ENCODE measurements at regions not wholly inside any gene's neighbourhood (a gene's known extent, or its start where the extent isn't known, plus 50 kb on each side); places are given as distances from the start of the nearest gene placed in this dataset.

GRCh38 chr2:19751631-19752030, 150.2 kb downstream of the TTC32 start:
- no peak for TF ChIP-seq POLR2A (IDR thresholded peaks at IDR 0.05)
- TF ChIP-seq, protein P1, sequence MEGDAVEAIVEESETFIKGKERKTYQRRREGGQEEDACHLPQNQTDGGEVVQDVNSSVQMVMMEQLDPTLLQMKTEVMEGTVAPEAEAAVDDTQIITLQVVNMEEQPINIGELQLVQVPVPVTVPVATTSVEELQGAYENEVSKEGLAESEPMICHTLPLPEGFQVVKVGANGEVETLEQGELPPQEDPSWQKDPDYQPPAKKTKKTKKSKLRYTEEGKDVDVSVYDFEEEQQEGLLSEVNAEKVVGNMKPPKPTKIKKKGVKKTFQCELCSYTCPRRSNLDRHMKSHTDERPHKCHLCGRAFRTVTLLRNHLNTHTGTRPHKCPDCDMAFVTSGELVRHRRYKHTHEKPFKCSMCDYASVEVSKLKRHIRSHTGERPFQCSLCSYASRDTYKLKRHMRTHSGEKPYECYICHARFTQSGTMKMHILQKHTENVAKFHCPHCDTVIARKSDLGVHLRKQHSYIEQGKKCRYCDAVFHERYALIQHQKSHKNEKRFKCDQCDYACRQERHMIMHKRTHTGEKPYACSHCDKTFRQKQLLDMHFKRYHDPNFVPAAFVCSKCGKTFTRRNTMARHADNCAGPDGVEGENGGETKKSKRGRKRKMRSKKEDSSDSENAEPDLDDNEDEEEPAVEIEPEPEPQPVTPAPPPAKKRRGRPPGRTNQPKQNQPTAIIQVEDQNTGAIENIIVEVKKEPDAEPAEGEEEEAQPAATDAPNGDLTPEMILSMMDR (IDR thresholded peaks at IDR 0.05): no peak
